ENCODE measurements at regions not wholly inside any gene's neighbourhood (a gene's known extent, or its start where the extent isn't known, plus 50 kb on each side); places are given as distances from the start of the nearest gene placed in this dataset.

GRCh38 chr19:30898353-30899103 is 450.7 kb downstream of the TSHZ3 start:
- no peak overlapping the region for H3K56ac ChIP-seq (replicated peaks; ENCODE audit: insufficient read length, low read depth, low read length)
- H4K8ac ChIP-seq (ENCODE audit: extremely low read depth, insufficient read depth, low read length): no peak overlapping the region; the same call in 1 of the 2 replicates
- no peaks in the 10 kb centered on the region for H3K79me2 ChIP-seq (ENCODE audit: control insufficient read depth in 1 of 2, insufficient read depth in 2 of 2, low read length in 2 of 2)
- H2AFZ ChIP-seq (ENCODE audit: low read length): no peak overlapping the region
- H3K14ac ChIP-seq (ENCODE audit: insufficient read length): no peak overlapping the region
- ChIA-PET POLR2A (ENCODE audit: partially characterized antibody) (no interaction called here), CTCF (ENCODE audit: partially characterized antibody) (interaction anchor here (0.6 to 1.6 kb wide), 3 partner anchors 104 to 215 kb away, joined by 3 read pairs; no protein-coding TSS in a partner anchor)
- no peaks in the 10 kb centered on the region for H3K23me2 ChIP-seq (ENCODE audit: low read depth, low read length)
- no peak overlapping the region for H3K4me3 ChIP-seq (ENCODE audit: extremely low read depth in 1 of 4, insufficient read depth in 2 of 4, low read depth in 3 of 4, low read length in 4 of 4)
- no peak overlapping the region for H3K4ac ChIP-seq (replicated peaks; ENCODE audit: insufficient read length, low read depth, low read length)
- FAIRE-seq: no peak
- no peaks in the 10 kb centered on the region for H3K79me1 ChIP-seq (ENCODE audit: low read depth, low read length)
- no peak overlapping the region for H3K4me2 ChIP-seq (ENCODE audit: insufficient read depth in 1 of 2, low read depth in 2 of 2, low read length in 2 of 2)
- no peaks in the 10 kb centered on the region for H3K27me3 ChIP-seq (replicated peaks in 1 of 4; ENCODE audit: control insufficient read depth in 3 of 4, extremely low read depth in 1 of 4, insufficient read depth in 3 of 4, low read length in 3 of 4)
- H3K23ac ChIP-seq (ENCODE audit: insufficient read length): no peak overlapping the region
- 0 out of 2 replicates have a peak overlapping the region, but pooled peaks have one; percentile 56 for H2BK20ac ChIP-seq (ENCODE audit: low read length)
- no peaks in the 10 kb centered on the region for H4K20me1 ChIP-seq (replicated peaks in 1 of 2; ENCODE audit: control insufficient read depth in 1 of 2, insufficient read depth in 2 of 2, low read length in 2 of 2)
- peak overlapping the region; percentile 30; the same call in 1 of the 2 replicates for H2BK5ac ChIP-seq (ENCODE audit: low read depth, low read length)
- H4K91ac ChIP-seq (replicated peaks; ENCODE audit: insufficient read length, low read length): no peak overlapping the region
- no peak overlapping the region for H4K5ac ChIP-seq (ENCODE audit: insufficient read length, low read depth, low read length)
- H3K9ac ChIP-seq (replicated peaks in 1 of 4; ENCODE audit: extremely low read depth in 1 of 4, low read depth in 3 of 4, low read length in 3 of 4): no peak overlapping the region
- peak in 1 of 2 experiments; percentile 23 for DNase-seq (ENCODE audit: low read depth in 1 of 2, low spot score in 2 of 2)
- H3K27ac ChIP-seq (ENCODE audit: low read depth, low read length): no peak overlapping the region; the same call in 1 of the 2 replicates
- no peak overlapping the region; the same call in 1 of the 2 replicates for H2BK15ac ChIP-seq (ENCODE audit: low read length)
- 78% methylated on average over 5 of the region's 5 CpGs; no CpG with 5 or more reads in 1 of the 2 experiments for WGBS, 2 experiments (ENCODE audit: extremely low coverage in 1 of 2, insufficient coverage in 1 of 2, insufficient read length in 1 of 2, insufficient replicate concordance in 2 of 2, low coverage in 1 of 2, low lambda C conversion rate in 2 of 2, missing lambda C conversion rate in 1 of 2)
- peak overlapping the region; percentile 77; the same call in 1 of the 2 replicates for H2AK5ac ChIP-seq (ENCODE audit: low read depth, low read length)
- TF ChIP-seq TAF1 (IDR thresholded peaks at IDR 0.05; ENCODE audit: low read depth, low read length) (no peak), RAD21 (IDR thresholded peaks at IDR 0.05 in 1 of 2, conservative IDR thresholded peaks at IDR 0.05 in 1 of 2; ENCODE audit: low read depth in 2 of 2, low read length in 2 of 2) (peak in 1 of 2 experiments; percentile 8; a peak in 1 of 4 replicates), SIRT6 (IDR thresholded peaks at IDR 0.05; ENCODE audit: low read length) (no peak)
- H3K18ac ChIP-seq (ENCODE audit: extremely low read depth, low read length): no peak overlapping the region
- no peak overlapping the region for H2BK12ac ChIP-seq (ENCODE audit: low read depth, low read length)
- no peak overlapping the region for H2BK120ac ChIP-seq (replicated peaks; ENCODE audit: low read depth, low read length)
- no peaks in the 10 kb centered on the region for H3K36me3 ChIP-seq (ENCODE audit: control insufficient read depth in 2 of 4, insufficient read depth in 4 of 4, low read length in 3 of 4)
- no peaks in the 10 kb centered on the region; a peak in 1 of 4 replicates for H3K9me3 ChIP-seq (ENCODE audit: insufficient read depth in 2 of 2, low read depth in 1 of 2, low read length in 1 of 2)
- peaks cover 5 to 18% (median 12%) of the 10 kb centered on the region in 4 experiments for H3K4me1 ChIP-seq (replicated peaks in 1 of 4; ENCODE audit: control insufficient read depth in 3 of 4, insufficient read depth in 4 of 4, low read length in 3 of 4)
